BLaER1 (cell line): ENCODE measurements at regions not wholly inside any gene's neighbourhood (a gene's known extent, or its start where the extent isn't known, plus 50 kb on each side); places are given as distances from the start of the nearest gene placed in this dataset.

Experiments
- H3K27ac ChIP-seq: shearing (Covaris generic); formaldehyde crosslinking; 2 replicates; pipeline ENCODE4 v1.8.1; 2022
- H3K27me3 ChIP-seq: shearing (Covaris generic); formaldehyde crosslinking; 2 replicates; pipeline ENCODE4 v1.8.1; 2022
- H3K36me3 ChIP-seq: shearing (Covaris generic); formaldehyde crosslinking; 2 replicates; pipeline ENCODE4 v1.8.1; 2022
- H3K4me1 ChIP-seq: shearing (Covaris generic); formaldehyde crosslinking; 2 replicates; pipeline ENCODE4 v1.8.1; 2022
- H3K4me2 ChIP-seq: shearing (Covaris generic); formaldehyde crosslinking; 2 replicates; pipeline ENCODE4 v1.8.1; 2022
- H3K4me3 ChIP-seq: shearing (Covaris generic); formaldehyde crosslinking; 2 replicates; pipeline ENCODE4 v1.8.1; 2022
- H3K9ac ChIP-seq: shearing (Covaris generic); formaldehyde crosslinking; 2 replicates; pipeline ENCODE4 v1.8.1; 2022
- H3K9me3 ChIP-seq: shearing (Covaris generic); formaldehyde crosslinking; 2 replicates; pipeline ENCODE4 v1.8.1; 2022
- H4K20me1 ChIP-seq: shearing (Covaris generic); formaldehyde crosslinking; 2 replicates; pipeline ENCODE4 v1.8.1; 2022
- Cebpa-rat ChIP-seq: shearing (Covaris generic); IDR thresholded peaks from 2 replicates; pipeline ENCODE4 v1.8.1; 2022

- Histone ChIP-seq H3K9me3 (no peaks in the 10 kb centered on the region), H4K20me1 (no peaks in the 10 kb centered on the region), H3K9ac (no peak overlapping the region), H3K4me1 (no peaks in the 10 kb centered on the region), H3K36me3 (no peaks in the 10 kb centered on the region), H3K4me2 (no peak overlapping the region), H3K27me3 (no peaks in the 10 kb centered on the region), H3K4me3 (no peak overlapping the region), H3K27ac (no peak overlapping the region)
- TF ChIP-seq Cebpa-rat, result no peak
These were observed 181.8 kb upstream of the FERD3L start for GRCh38 chr7:19327018-19327417.

GRCh38 chr7:19322002-19322401, 176.8 kb upstream of the FERD3L start:
- TF ChIP-seq Cebpa-rat, result no peak
- Histone ChIP-seq H3K9ac (no peak overlapping the region), H3K27ac (no peak overlapping the region)

GRCh38 chr7:19318287-19318686, 173.1 kb upstream of the FERD3L start:
- Histone ChIP-seq H3K9me3 (no peaks in the 10 kb centered on the region), H3K27ac (no peak overlapping the region), H3K4me2 (no peak overlapping the region), H3K4me3 (no peak overlapping the region), H3K36me3 (no peaks in the 10 kb centered on the region), H3K27me3 (no peaks in the 10 kb centered on the region), H3K4me1 (no peaks in the 10 kb centered on the region), H4K20me1 (no peaks in the 10 kb centered on the region), H3K9ac (no peak overlapping the region)
- TF ChIP-seq Cebpa-rat, result no peak

More at GRCh38 chr7:19322002-19322401, 176.8 kb upstream of the FERD3L start:
- Histone ChIP-seq H4K20me1 (no peaks in the 10 kb centered on the region), H3K4me3 (no peak overlapping the region), H3K27me3 (no peaks in the 10 kb centered on the region), H3K4me1 (no peaks in the 10 kb centered on the region), H3K36me3 (no peaks in the 10 kb centered on the region), H3K4me2 (no peak overlapping the region), H3K9me3 (no peaks in the 10 kb centered on the region)

GRCh38 chr7:19317461-19317860, 172.2 kb upstream of the FERD3L start:
- Histone ChIP-seq H3K27me3 (no peaks in the 10 kb centered on the region), H3K9me3 (no peaks in the 10 kb centered on the region), H3K4me1 (no peaks in the 10 kb centered on the region), H4K20me1 (no peaks in the 10 kb centered on the region), H3K9ac (no peak overlapping the region), H3K27ac (no peak overlapping the region), H3K4me3 (no peak overlapping the region), H3K36me3 (no peaks in the 10 kb centered on the region), H3K4me2 (no peak overlapping the region)
- TF ChIP-seq Cebpa-rat, result no peak

- no peak overlapping the region for H3K4me3 ChIP-seq
- H3K36me3 ChIP-seq, result no peaks in the 10 kb centered on the region
- H3K27me3 ChIP-seq, result no peaks in the 10 kb centered on the region
- H3K9ac ChIP-seq, result no peak overlapping the region
- H3K4me1 ChIP-seq, result no peaks in the 10 kb centered on the region
- H3K4me2 ChIP-seq, result no peak overlapping the region
- H4K20me1 ChIP-seq, result no peaks in the 10 kb centered on the region
- H3K9me3 ChIP-seq, result no peaks in the 10 kb centered on the region
- no peak for TF ChIP-seq Cebpa-rat
- H3K27ac ChIP-seq, result no peak overlapping the region
These were observed 167.2 kb upstream of the FERD3L start for GRCh38 chr7:19312416-19312815.

- no peak overlapping the region for H3K27ac ChIP-seq
- no peaks in the 10 kb centered on the region for H3K36me3 ChIP-seq
- no peak for TF ChIP-seq Cebpa-rat
- H3K4me1 ChIP-seq, result no peaks in the 10 kb centered on the region
- H3K4me2 ChIP-seq, result no peak overlapping the region
- no peak overlapping the region for H3K4me3 ChIP-seq
- H4K20me1 ChIP-seq, result no peaks in the 10 kb centered on the region
- H3K27me3 ChIP-seq, result no peaks in the 10 kb centered on the region
- no peaks in the 10 kb centered on the region for H3K9me3 ChIP-seq
- no peak overlapping the region for H3K9ac ChIP-seq
These were observed 162.3 kb upstream of the FERD3L start for GRCh38 chr7:19307554-19307953.

- Histone ChIP-seq H3K9me3 (no peaks in the 10 kb centered on the region), H3K4me2 (no peak overlapping the region), H3K4me3 (no peak overlapping the region), H3K27me3 (no peaks in the 10 kb centered on the region), H4K20me1 (no peaks in the 10 kb centered on the region), H3K27ac (no peak overlapping the region), H3K4me1 (no peaks in the 10 kb centered on the region), H3K36me3 (no peaks in the 10 kb centered on the region), H3K9ac (no peak overlapping the region)
- no peak for TF ChIP-seq Cebpa-rat
These were observed 160.5 kb upstream of the FERD3L start for GRCh38 chr7:19305698-19306097.

GRCh38 chr7:19304086-19304485, 158.9 kb upstream of the FERD3L start:
- no peaks in the 10 kb centered on the region for H3K27me3 ChIP-seq
- H3K36me3 ChIP-seq, result no peaks in the 10 kb centered on the region
- no peak overlapping the region for H3K4me2 ChIP-seq
- no peaks in the 10 kb centered on the region for H4K20me1 ChIP-seq
- H3K4me1 ChIP-seq, result no peaks in the 10 kb centered on the region
- H3K4me3 ChIP-seq, result no peak overlapping the region
- H3K9ac ChIP-seq, result no peak overlapping the region
- no peak overlapping the region for H3K27ac ChIP-seq
- TF ChIP-seq Cebpa-rat, result no peak
- H3K9me3 ChIP-seq, result no peaks in the 10 kb centered on the region

- Histone ChIP-seq H3K4me1 (no peaks in the 10 kb centered on the region), H3K27me3 (no peaks in the 10 kb centered on the region), H3K9ac (no peak overlapping the region), H3K4me3 (no peak overlapping the region), H3K9me3 (no peaks in the 10 kb centered on the region), H3K36me3 (no peaks in the 10 kb centered on the region), H4K20me1 (no peaks in the 10 kb centered on the region), H3K4me2 (no peak overlapping the region), H3K27ac (no peak overlapping the region)
- no peak for TF ChIP-seq Cebpa-rat
These were observed 157.5 kb upstream of the FERD3L start for GRCh38 chr7:19302731-19303130.

GRCh38 chr7:19296617-19297016, 151.4 kb upstream of the FERD3L start:
- Histone ChIP-seq H3K27me3 (no peaks in the 10 kb centered on the region), H3K4me3 (no peak overlapping the region), H3K9me3 (no peaks in the 10 kb centered on the region), H3K9ac (no peak overlapping the region), H4K20me1 (no peaks in the 10 kb centered on the region), H3K36me3 (no peaks in the 10 kb centered on the region), H3K27ac (no peak overlapping the region), H3K4me1 (no peaks in the 10 kb centered on the region), H3K4me2 (no peak overlapping the region)
- TF ChIP-seq Cebpa-rat, result no peak

- Histone ChIP-seq H3K4me1 (no peaks in the 10 kb centered on the region), H4K20me1 (no peaks in the 10 kb centered on the region), H3K9ac (no peak overlapping the region), H3K4me2 (no peak overlapping the region), H3K27ac (no peak overlapping the region), H3K4me3 (no peak overlapping the region), H3K9me3 (no peaks in the 10 kb centered on the region), H3K36me3 (no peaks in the 10 kb centered on the region), H3K27me3 (no peaks in the 10 kb centered on the region)
- no peak for TF ChIP-seq Cebpa-rat
These were observed 150.2 kb upstream of the FERD3L start for GRCh38 chr7:19295376-19295775.
